ENCODE measurements at regions not wholly inside any gene's neighbourhood (a gene's known extent, or its start where the extent isn't known, plus 50 kb on each side); places are given as distances from the start of the nearest gene placed in this dataset.

DNA sequence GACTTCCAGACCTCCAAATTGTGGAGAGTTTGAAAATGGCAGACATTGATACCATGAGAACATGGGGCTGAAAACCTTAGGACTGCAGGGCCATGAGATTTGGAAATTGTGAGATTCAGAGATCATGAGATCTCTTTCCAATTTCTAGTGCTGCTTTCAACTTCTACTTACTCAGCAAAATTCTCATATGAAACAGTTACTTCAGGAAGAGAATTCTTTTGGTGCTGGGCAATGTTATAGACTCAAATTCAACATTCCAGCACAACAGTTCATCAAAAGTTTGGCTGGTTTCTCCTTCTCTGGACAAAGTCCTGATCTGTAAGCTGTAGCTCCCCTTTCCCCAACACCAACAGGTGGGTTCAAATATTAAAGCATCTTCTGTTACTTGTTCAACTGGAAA lies 506.9 kb upstream of the NECTIN3 start:
- Histone ChIP-seq H2AFZ (ENCODE audit: low read depth, low read length) (no peak overlapping the region), H3K4me3 (ENCODE audit: low read length) (no peak overlapping the region), H3F3A (ENCODE audit: insufficient read depth, low read length, poor library complexity, severe bottlenecking) (no peaks in the 10 kb centered on the region), H4K20me1 (ENCODE audit: insufficient read depth) (no peaks in the 10 kb centered on the region), H3K9ac (ENCODE audit: low read length) (no peak overlapping the region), H3K9me2 (ENCODE audit: insufficient read depth, low read length) (no peaks in the 10 kb centered on the region), H3K4me2 (ENCODE audit: low read length) (no peak overlapping the region), H3K36me3 (ENCODE audit: insufficient read depth, low read length) (no peaks in the 10 kb centered on the region), H3K27me3 (ENCODE audit: insufficient read depth, low read depth, low read length) (no peaks in the 10 kb centered on the region), H3K27ac (ENCODE audit: low read length) (no peak overlapping the region), H3K9me3 (ENCODE audit: low read length) (no peaks in the 10 kb centered on the region), H3K79me2 (replicated peaks; ENCODE audit: insufficient read depth, low read length) (no peaks in the 10 kb centered on the region)
- TF ChIP-seq EZH2 (IDR thresholded peaks at IDR 0.05; ENCODE audit: borderline replicate concordance, insufficient read depth, low read length, poor library complexity, severe bottlenecking) (no peak), EP300 (conservative IDR thresholded peaks at IDR 0.05; ENCODE audit: poor library complexity, severe bottlenecking) (no peak), MXI1 (conservative IDR thresholded peaks at IDR 0.05; ENCODE audit: poor library complexity, severe bottlenecking) (no peak), TAF1 (IDR thresholded peaks at IDR 0.05; ENCODE audit: low read depth) (no peak), RAD21 (conservative IDR thresholded peaks at IDR 0.05) (no peak), POLR2AphosphoS5 (IDR thresholded peaks at IDR 0.05) (no peak), SMC3 (conservative IDR thresholded peaks at IDR 0.05; ENCODE audit: poor library complexity) (no peak)
- TF ChIP-seq, protein P1, sequence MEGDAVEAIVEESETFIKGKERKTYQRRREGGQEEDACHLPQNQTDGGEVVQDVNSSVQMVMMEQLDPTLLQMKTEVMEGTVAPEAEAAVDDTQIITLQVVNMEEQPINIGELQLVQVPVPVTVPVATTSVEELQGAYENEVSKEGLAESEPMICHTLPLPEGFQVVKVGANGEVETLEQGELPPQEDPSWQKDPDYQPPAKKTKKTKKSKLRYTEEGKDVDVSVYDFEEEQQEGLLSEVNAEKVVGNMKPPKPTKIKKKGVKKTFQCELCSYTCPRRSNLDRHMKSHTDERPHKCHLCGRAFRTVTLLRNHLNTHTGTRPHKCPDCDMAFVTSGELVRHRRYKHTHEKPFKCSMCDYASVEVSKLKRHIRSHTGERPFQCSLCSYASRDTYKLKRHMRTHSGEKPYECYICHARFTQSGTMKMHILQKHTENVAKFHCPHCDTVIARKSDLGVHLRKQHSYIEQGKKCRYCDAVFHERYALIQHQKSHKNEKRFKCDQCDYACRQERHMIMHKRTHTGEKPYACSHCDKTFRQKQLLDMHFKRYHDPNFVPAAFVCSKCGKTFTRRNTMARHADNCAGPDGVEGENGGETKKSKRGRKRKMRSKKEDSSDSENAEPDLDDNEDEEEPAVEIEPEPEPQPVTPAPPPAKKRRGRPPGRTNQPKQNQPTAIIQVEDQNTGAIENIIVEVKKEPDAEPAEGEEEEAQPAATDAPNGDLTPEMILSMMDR (IDR thresholded peaks at IDR 0.05; ENCODE audit: poor library complexity, severe bottlenecking): no peak
- TF ChIP-seq, protein P2, sequence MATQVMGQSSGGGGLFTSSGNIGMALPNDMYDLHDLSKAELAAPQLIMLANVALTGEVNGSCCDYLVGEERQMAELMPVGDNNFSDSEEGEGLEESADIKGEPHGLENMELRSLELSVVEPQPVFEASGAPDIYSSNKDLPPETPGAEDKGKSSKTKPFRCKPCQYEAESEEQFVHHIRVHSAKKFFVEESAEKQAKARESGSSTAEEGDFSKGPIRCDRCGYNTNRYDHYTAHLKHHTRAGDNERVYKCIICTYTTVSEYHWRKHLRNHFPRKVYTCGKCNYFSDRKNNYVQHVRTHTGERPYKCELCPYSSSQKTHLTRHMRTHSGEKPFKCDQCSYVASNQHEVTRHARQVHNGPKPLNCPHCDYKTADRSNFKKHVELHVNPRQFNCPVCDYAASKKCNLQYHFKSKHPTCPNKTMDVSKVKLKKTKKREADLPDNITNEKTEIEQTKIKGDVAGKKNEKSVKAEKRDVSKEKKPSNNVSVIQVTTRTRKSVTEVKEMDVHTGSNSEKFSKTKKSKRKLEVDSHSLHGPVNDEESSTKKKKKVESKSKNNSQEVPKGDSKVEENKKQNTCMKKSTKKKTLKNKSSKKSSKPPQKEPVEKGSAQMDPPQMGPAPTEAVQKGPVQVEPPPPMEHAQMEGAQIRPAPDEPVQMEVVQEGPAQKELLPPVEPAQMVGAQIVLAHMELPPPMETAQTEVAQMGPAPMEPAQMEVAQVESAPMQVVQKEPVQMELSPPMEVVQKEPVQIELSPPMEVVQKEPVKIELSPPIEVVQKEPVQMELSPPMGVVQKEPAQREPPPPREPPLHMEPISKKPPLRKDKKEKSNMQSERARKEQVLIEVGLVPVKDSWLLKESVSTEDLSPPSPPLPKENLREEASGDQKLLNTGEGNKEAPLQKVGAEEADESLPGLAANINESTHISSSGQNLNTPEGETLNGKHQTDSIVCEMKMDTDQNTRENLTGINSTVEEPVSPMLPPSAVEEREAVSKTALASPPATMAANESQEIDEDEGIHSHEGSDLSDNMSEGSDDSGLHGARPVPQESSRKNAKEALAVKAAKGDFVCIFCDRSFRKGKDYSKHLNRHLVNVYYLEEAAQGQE (IDR thresholded peaks at IDR 0.05; ENCODE audit: borderline replicate concordance): no peak

DNA sequence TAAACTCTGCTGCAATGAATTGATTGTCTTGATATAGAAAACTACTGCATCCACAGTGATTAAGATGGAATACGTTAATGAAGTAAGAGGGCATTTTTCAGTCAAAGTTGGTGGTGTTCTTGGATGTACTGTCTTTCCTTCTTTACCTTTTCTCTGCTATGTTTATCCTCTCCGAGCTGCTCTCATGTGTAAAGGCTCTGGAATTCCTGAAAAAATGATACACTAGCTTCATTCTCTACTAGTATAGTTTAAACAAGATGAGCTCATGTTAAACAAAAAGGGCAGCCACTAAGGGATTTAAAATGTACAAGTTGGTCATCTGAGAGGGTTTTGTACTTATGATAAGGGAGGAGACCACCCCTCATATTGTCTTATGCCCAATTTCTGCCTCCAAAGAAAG lies 504.6 kb upstream of the NECTIN3 start:
- H3K4me3 ChIP-seq (ENCODE audit: low read length): no peak overlapping the region
- no peak for TF ChIP-seq EP300 (conservative IDR thresholded peaks at IDR 0.05; ENCODE audit: poor library complexity, severe bottlenecking)
- no peak for TF ChIP-seq POLR2AphosphoS5 (IDR thresholded peaks at IDR 0.05)
- no peak for TF ChIP-seq RAD21 (conservative IDR thresholded peaks at IDR 0.05)
- no peak for TF ChIP-seq MXI1 (conservative IDR thresholded peaks at IDR 0.05; ENCODE audit: poor library complexity, severe bottlenecking)
- TF ChIP-seq EZH2 (IDR thresholded peaks at IDR 0.05; ENCODE audit: borderline replicate concordance, insufficient read depth, low read length, poor library complexity, severe bottlenecking): no peak
- TF ChIP-seq SMC3 (conservative IDR thresholded peaks at IDR 0.05; ENCODE audit: poor library complexity): no peak
- TF ChIP-seq, protein P1 (IDR thresholded peaks at IDR 0.05; ENCODE audit: poor library complexity, severe bottlenecking): no peak
- TF ChIP-seq, protein P2 (IDR thresholded peaks at IDR 0.05; ENCODE audit: borderline replicate concordance): no peak
- no peak for TF ChIP-seq TAF1 (IDR thresholded peaks at IDR 0.05; ENCODE audit: low read depth)

More for the DNA sequence above, 504.6 kb upstream of the NECTIN3 start:
- no peaks in the 10 kb centered on the region for H3K79me2 ChIP-seq (replicated peaks; ENCODE audit: insufficient read depth, low read length)
- no peak overlapping the region for H2AFZ ChIP-seq (ENCODE audit: low read depth, low read length)
- no peaks in the 10 kb centered on the region for H4K20me1 ChIP-seq (ENCODE audit: insufficient read depth)
- no peak overlapping the region for H3K4me2 ChIP-seq (ENCODE audit: low read length)
- H3K9me3 ChIP-seq (ENCODE audit: low read length): no peaks in the 10 kb centered on the region
- H3K9me2 ChIP-seq (ENCODE audit: insufficient read depth, low read length): no peaks in the 10 kb centered on the region
- H3K9ac ChIP-seq (ENCODE audit: low read length): no peak overlapping the region
- H3K27me3 ChIP-seq (ENCODE audit: insufficient read depth, low read depth, low read length): no peaks in the 10 kb centered on the region
- no peaks in the 10 kb centered on the region for H3F3A ChIP-seq (ENCODE audit: insufficient read depth, low read length, poor library complexity, severe bottlenecking)
- H3K27ac ChIP-seq (ENCODE audit: low read length): no peak overlapping the region
- no peaks in the 10 kb centered on the region for H3K36me3 ChIP-seq (ENCODE audit: insufficient read depth, low read length)
